Sigmoid colon (tissue), 4 donors: ENCODE measurements at regions not wholly inside any gene's neighbourhood (a gene's known extent, or its start where the extent isn't known, plus 50 kb on each side); places are given as distances from the start of the nearest gene placed in this dataset.

ENCODE experiments used
- CTCF ChIP-seq, 4 experiments: fragments of 450-650 bp in 3 of 4; fragments of 200-600 bp in 1 of 4; IDR thresholded peaks; one replicate each; pipeline ENCODE4 v1.5.1; 2016 to 2019; ENCODE audit warnings: antibody characterized with exemption in 4 of 4, mild to moderate bottlenecking in 3 of 4, moderate library complexity in 2 of 4
- EP300 ChIP-seq, 4 donors: sonication (generic); formaldehyde crosslinking; IDR thresholded peaks; one replicate each; pipeline ENCODE4 v1.6.1; 2017; ENCODE audit warnings: antibody characterized with exemption in 4 of 4
- POLR2A ChIP-seq, 2 donors: fragments of 450-650 bp; IDR thresholded peaks; one replicate each; pipeline ENCODE4 v1.6.1; 2016; ENCODE audit warnings: antibody characterized with exemption in 2 of 2, mild to moderate bottlenecking in 2 of 2, moderate library complexity in 2 of 2
- POLR2AphosphoS5 ChIP-seq, 4 donors: sonication (generic); formaldehyde crosslinking; IDR thresholded peaks; one replicate each; pipeline ENCODE4 v1.6.1; 2017; ENCODE audit warnings: antibody characterized with exemption in 4 of 4

GRCh38 chr17:56020369-56020768, 132.9 kb upstream of the ANKFN1 start:
- TF ChIP-seq CTCF (IDR thresholded peaks at IDR 0.05) (no peak), POLR2A (IDR thresholded peaks at IDR 0.05) (no peak), POLR2AphosphoS5 (IDR thresholded peaks at IDR 0.05) (no peak), EP300 (IDR thresholded peaks at IDR 0.05) (no peak)
